ENCODE measurements at regions not wholly inside any gene's neighbourhood (a gene's known extent, or its start where the extent isn't known, plus 50 kb on each side); places are given as distances from the start of the nearest gene placed in this dataset.

- DNase-seq: no peak
Observed at GRCh38 chr19:28929006-28929405, 283.9 kb downstream of the UQCRFS1 start.

- no peak for DNase-seq
Observed at GRCh38 chr19:28927456-28927855, 285.5 kb downstream of the UQCRFS1 start.

GRCh38 chr19:28920269-28921066 is 292.5 kb downstream of the UQCRFS1 start:
- DNase-seq: no peak

DNA sequence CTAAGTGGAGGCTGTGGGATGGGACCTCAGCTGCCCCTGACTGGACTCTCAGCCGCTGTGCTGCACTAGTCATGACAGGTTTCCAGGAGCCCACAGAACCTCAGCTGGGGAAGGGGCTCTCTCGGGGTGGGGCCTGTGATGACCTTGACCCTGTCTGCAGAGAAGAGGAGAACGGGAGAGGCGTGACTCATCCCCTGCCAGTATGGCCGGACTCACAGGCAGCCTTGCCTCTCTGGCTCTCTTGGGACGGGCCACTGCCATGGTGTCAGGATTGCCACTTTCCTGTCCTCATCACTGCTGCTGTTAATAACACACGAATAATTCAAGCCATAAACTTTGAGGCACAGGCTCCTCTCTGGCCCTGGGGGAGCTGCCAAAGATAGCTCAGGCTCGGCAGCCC is 295.3 kb downstream of the UQCRFS1 start:
- DNase-seq: no peak

- no peak for DNase-seq
Observed at GRCh38 chr19:28915737-28916460, 297.1 kb downstream of the UQCRFS1 start.

DNA sequence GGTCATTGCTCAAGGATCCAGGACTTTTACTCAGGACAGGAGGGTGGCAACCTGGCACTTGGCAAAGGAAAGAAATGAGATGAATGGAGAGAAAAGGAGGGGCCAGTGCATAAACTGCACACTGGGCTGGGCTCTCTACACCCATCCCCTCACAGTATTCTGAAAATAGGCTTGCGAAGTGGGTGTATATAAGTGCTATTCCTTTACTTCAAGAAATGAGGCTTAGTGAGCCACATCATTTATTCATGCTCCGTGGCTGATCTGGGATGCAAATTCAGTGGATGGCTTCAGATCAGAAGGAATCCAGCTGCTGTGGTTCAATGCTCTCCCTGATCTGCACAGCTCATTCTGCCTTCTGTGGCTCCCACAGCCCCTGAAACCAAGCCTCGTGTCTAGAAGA is 297.7 kb downstream of the UQCRFS1 start:
- no peak for DNase-seq

- DNase-seq: no peak
Observed at GRCh38 chr19:28914173-28914572, 298.8 kb downstream of the UQCRFS1 start.

GRCh38 chr19:28913626-28914025 is 299.3 kb downstream of the UQCRFS1 start:
- DNase-seq: no peak

GRCh38 chr19:28908941-28909340 is 304.0 kb downstream of the UQCRFS1 start:
- DNase-seq: no peak

DNA sequence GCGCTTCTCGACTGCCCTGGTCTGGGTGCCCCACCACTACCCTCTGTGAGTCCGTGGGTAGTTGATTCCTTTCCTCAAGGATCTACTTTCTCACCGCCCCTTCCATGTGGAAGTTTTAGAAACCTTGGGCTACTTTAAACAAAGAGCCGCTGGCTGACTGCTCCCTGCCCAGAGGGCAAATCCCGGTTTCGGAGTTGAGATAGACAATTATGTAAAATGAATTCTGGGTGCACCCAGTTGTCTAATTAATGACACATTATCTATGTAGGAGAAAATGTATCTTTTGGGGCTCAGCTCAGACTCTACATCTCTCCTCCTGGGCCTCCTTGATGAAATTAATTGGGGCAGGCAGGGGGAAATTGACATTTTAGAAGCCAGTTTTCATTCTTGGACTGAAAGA is 305.4 kb downstream of the UQCRFS1 start:
- DNase-seq: no peak

DNA sequence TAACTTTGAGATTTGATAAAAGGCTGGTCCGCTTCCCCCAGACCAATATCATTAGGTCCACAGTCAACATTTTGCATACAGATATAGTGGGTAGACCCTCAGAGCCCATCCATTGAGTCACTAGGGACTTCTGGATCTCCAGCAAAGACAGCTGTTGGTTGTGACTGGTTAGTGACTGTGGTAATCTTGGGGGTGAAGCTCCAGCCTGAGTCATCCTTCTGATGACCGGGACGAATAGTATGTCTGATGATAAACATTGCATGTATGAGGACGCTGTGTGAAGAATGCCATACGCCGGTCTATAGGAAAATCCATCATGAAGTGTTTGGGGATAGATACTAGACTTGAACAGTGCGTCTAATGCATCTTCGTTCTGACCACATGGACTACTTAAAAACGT is 307.0 kb downstream of the UQCRFS1 start:
- DNase-seq: no peak

- DNase-seq: no peak
Observed at GRCh38 chr19:28899703-28900102, 313.2 kb downstream of the UQCRFS1 start.

DNA sequence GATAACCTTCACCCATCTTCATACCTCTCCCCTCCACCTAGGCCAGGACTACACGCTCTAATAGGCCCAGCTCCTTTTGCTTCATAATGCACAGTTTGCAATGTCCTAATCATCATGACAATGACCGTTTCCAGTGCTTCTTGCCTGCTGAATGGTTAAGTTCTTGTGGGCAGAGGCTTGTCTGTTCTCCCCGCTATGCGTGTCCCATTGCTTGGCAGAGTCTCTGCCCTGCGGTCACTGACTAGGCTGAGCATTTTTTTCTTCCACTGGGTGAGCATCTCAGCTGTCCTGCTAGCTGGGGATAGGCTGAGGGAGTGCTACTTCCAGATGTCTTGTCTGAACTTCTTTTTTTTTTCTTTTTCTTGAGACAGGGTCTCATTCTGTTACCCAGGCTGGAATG is 314.7 kb downstream of the UQCRFS1 start:
- no peak for DNase-seq

GRCh38 chr19:28889941-28890670 is 322.8 kb downstream of the UQCRFS1 start:
- DNase-seq: no peak

- no peak for DNase-seq
Observed at GRCh38 chr19:28887920-28888618, 324.9 kb downstream of the UQCRFS1 start.

DNA sequence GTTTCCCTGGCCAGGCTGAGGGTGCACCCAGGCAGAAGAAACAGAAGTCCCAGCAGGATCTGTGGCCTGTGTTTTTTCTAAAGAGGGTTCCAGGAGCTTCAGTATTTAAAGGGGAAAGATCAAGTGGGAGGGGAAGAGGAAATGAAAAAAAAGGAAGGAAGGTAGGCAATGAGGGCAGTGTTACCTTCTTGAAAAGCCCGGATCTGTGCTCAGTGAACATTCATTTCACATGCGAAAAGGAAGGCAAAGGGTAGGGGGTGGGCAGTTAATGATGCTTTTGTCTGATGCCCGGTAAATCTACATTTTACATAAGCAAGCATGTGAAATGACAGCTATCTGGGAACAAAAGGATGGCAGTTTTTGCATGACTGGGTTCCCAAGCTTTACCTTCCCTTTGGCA is 326.2 kb downstream of the UQCRFS1 start:
- no peak for DNase-seq

- no peak for DNase-seq
Observed at GRCh38 chr19:28885965-28886364, 327.0 kb downstream of the UQCRFS1 start.

- DNase-seq: no peak
Observed at GRCh38 chr19:28884786-28885476, 328.0 kb downstream of the UQCRFS1 start.

DNA sequence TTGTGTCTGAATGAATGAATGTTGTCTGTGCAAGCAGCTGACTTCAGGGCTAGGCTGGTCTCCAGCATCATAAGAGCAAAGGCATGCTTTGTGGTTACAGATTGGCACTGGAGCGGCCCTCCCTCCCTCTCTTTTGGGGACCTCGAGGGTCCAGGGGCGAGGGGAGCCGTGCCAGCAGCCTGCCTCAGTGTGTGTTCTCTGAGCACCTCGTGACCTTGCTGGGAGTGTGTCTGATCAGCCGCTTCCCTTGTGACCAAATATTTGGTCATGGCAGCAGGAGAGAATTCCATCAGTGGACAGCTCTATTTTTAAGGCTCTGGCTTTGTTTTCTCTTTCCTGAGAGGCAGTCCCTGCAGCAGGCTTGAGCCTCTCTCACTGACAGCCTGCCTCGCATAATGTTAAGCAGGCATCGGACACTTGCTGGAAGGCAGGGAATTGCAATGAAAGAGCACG is 329.7 kb downstream of the UQCRFS1 start:
- no peak for DNase-seq

GRCh38 chr19:28882818-28883217 is 330.1 kb downstream of the UQCRFS1 start:
- no peak for DNase-seq

- no peak for DNase-seq
Observed at GRCh38 chr19:28881616-28882015, 331.3 kb downstream of the UQCRFS1 start.

DNA sequence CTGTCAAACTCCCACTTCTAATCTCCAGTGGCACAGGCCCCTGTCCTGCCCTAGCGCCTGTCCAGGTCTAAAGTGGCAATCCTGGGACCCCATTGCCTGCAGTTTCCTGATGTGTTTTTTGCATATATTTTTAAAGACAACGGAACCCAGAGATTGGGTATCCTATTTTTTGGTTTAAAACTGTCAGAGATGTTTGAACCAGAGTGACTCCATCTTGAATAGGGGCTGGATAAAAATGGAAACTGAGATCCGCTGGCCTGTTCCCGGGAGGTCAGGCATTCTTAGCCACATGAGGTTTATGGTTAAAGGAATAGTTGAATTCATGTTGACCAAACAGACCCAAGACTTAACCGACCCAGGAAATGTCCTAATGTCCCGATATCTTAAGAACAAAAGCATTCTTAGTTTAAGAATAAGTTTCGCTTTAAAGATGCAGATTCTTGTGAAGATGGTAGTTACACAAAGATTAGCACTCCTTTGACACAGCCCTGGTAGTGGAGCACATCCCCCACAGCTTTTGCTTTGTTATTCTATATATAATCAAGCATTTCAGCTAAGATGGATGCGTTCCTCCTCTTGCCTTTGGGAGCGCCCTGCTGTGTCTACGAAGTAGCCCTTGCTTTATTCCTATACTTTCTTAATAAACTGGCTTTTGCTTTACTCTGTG is 332.1 kb downstream of the UQCRFS1 start:
- DNase-seq: no peak

Data from NCI-H2081 (cell line).